ENCODE measurements at regions not wholly inside any gene's neighbourhood (a gene's known extent, or its start where the extent isn't known, plus 50 kb on each side); places are given as distances from the start of the nearest gene placed in this dataset.

GRCh38 chr14:97217111-97217885 lies 420.1 kb downstream of the VRK1 start:
- TF ChIP-seq, protein P1, sequence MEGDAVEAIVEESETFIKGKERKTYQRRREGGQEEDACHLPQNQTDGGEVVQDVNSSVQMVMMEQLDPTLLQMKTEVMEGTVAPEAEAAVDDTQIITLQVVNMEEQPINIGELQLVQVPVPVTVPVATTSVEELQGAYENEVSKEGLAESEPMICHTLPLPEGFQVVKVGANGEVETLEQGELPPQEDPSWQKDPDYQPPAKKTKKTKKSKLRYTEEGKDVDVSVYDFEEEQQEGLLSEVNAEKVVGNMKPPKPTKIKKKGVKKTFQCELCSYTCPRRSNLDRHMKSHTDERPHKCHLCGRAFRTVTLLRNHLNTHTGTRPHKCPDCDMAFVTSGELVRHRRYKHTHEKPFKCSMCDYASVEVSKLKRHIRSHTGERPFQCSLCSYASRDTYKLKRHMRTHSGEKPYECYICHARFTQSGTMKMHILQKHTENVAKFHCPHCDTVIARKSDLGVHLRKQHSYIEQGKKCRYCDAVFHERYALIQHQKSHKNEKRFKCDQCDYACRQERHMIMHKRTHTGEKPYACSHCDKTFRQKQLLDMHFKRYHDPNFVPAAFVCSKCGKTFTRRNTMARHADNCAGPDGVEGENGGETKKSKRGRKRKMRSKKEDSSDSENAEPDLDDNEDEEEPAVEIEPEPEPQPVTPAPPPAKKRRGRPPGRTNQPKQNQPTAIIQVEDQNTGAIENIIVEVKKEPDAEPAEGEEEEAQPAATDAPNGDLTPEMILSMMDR (IDR thresholded peaks at IDR 0.05): no peak
- DNase-seq (ENCODE audit: low spot score) (no peak), ATAC-seq (ENCODE audit: low FRiP score) (no peak)

GRCh38 chr14:97218274-97218673 lies 421.1 kb downstream of the VRK1 start:
- ATAC-seq (ENCODE audit: low FRiP score) (no peak), DNase-seq (ENCODE audit: low spot score) (no peak)
- TF ChIP-seq, protein P1 (IDR thresholded peaks at IDR 0.05): no peak

DNA sequence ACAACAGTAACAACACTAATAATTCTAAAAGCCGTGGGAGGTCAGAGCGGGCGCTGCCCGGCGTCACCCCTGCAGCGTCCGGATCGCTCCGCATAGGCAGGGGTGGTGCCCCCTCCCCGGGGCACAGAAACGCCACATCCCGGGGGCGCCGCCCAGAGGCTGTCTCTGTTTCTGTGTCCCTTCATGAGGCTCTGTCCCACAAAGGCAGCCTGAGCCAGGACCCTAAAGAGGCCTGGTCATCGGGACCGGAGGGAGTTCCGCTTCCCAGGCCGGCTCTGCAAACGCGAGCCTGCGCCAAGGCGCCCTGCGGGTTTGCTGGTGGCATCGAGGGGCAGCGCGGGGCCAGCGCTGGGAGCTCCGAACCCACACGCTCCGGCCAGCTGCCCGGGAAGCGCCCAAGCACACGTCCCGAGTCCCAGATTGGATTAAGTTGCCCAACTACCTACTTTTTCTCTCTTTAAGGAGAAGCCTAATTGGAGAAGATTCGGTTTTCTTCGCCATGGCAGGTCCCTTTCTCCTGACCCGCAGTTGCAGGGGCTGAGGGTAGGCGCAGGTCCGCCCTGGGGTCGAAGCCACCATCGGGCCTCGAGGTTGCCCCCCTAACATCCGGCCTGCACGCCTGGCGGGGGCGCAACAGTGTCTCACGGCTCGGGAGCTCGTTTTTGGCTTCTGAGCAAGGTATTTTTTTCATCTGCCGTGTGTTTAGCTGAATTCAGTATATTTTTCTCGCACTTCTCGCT lies 421.7 kb downstream of the VRK1 start:
- TF ChIP-seq, protein P1 (IDR thresholded peaks at IDR 0.05): no peak
- ATAC-seq (ENCODE audit: low FRiP score) (no peak), DNase-seq (ENCODE audit: low spot score) (no peak)

DNA sequence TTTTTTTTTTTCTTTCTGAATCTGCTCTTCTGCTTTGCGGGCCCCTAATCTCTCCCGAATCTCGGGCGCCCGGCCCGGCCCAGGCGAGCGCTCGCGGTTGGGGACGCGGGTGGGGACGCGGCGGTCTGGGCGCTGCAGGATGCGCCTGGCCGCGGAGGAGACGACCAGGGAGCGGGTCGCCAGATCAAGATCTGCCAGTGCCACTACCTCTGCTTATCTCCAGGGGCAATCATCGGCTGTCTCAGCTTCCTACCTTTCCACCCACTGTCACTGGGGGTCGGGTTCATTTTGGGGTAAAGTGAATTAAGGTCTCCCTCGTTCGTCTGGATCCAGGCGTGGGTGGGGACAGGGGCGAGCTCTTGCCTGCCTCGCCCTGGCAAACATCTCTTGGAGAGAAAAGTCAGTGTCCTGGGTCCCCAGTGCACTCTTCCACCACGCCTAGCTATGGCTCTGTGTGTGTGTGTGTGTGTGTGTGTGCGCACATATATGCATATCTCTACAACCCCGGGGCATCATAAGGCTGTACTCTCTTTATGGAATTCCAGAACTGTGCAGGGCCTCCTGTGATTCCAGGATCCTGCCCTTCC lies 422.3 kb downstream of the VRK1 start:
- TF ChIP-seq, protein P1 (IDR thresholded peaks at IDR 0.05): no peak
- DNase-seq (ENCODE audit: low spot score): no peak
- ATAC-seq (ENCODE audit: low FRiP score): no peak

DNA sequence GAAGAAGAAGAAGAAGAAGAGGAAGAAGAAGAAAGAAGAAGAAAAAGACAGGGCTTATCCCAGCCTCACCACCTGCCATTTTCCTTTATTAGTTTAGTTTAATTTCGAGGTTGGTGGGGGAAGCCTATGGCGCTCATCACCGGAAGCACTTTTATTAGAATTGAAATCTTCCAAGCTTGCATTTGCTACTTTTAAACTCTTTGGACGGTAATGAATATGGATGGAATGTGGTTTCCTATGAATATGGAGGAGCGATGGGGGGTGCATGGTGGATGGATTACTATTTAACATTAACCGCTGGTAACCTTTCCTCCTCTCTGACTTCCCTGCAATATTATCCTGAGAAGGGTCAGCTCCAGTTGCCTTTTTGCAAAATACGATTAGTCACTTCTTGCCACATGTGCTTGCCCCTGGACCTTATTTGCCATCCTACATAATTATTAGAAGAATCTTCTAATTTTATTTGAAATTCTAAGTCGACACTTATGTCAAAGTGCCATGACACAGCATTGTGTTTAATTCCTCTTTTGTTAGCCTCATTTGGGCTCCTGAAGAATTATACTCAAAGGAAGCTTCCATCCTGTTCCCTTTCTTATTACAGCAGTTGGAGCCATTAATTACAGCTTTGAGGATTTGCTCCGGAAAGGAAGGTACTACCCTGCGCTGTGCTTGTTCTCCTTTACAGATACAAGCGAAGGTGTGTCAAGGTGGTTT lies 424.5 kb downstream of the VRK1 start:
- ATAC-seq (ENCODE audit: low FRiP score) (no peak), DNase-seq (ENCODE audit: low spot score) (no peak)
- TF ChIP-seq, protein P1 (IDR thresholded peaks at IDR 0.05): no peak

GRCh38 chr14:97224016-97224415 lies 426.8 kb downstream of the VRK1 start:
- DNase-seq (ENCODE audit: low spot score): no peak
- ATAC-seq (ENCODE audit: low FRiP score): no peak

More at GRCh38 chr14:97224016-97224415, 426.8 kb downstream of the VRK1 start:
- TF ChIP-seq, protein P1 (IDR thresholded peaks at IDR 0.05): no peak

Measured in omental fat pad (tissue), 3 donors.